ENCODE measurements at regions not wholly inside any gene's neighbourhood (a gene's known extent, or its start where the extent isn't known, plus 50 kb on each side); places are given as distances from the start of the nearest gene placed in this dataset.

GRCh38 chr4:162791226-162791625, 375.5 kb downstream of the NAF1 start:
- Histone ChIP-seq H3K27me3 (replicated peaks; ENCODE audit: insufficient read depth) (no peaks in the 10 kb centered on the region), H3K9me2 (ENCODE audit: insufficient read depth) (no peaks in the 10 kb centered on the region), H3K4me2 (ENCODE audit: unreplicated experiment) (no peak overlapping the region), H4K20me1 (ENCODE audit: insufficient read depth) (no peaks in the 10 kb centered on the region), H3F3A (ENCODE audit: insufficient read depth) (no peaks in the 10 kb centered on the region), H3K36me3 (ENCODE audit: low read depth) (no peaks in the 10 kb centered on the region), H3K4me1 (ENCODE audit: insufficient read depth) (no peaks in the 10 kb centered on the region), H3K4me3 (no peak overlapping the region), H3K27ac (no peak overlapping the region), H3K79me2 (ENCODE audit: insufficient read depth) (no peaks in the 10 kb centered on the region), H2AFZ (no peak overlapping the region), H3K9ac (no peak overlapping the region), H3K9me3 (ENCODE audit: low read depth) (no peaks in the 10 kb centered on the region)
- TF ChIP-seq EZH2phosphoT487 (IDR thresholded peaks at IDR 0.05; ENCODE audit: insufficient read depth, low read depth), result no peak
- TF ChIP-seq EZH2 (IDR thresholded peaks at IDR 0.05; ENCODE audit: insufficient read depth, poor library complexity, severe bottlenecking), result no peak
- WGBS, 2 experiments (ENCODE audit: low coverage in 1 of 2, low lambda C conversion rate in 2 of 2, missing lambda C conversion rate in 2 of 2), result 1 to 2% methylated on average over 2 of the region's 2 CpGs
- no peak for DNase-seq
- in situ Hi-C loops (cut with MboI), result no loop called here

GRCh38 chr4:162787120-162787519, 379.6 kb downstream of the NAF1 start:
- H3K4me3 ChIP-seq, result no peak overlapping the region
- 33 to 39% methylated on average over 2 of the region's 2 CpGs for WGBS, 2 experiments (ENCODE audit: low coverage in 1 of 2, low lambda C conversion rate in 2 of 2, missing lambda C conversion rate in 2 of 2)
- DNase-seq, result no peak

GRCh38 chr4:162782778-162783525, 383.7 kb downstream of the NAF1 start:
- Histone ChIP-seq H3K4me3 (no peak overlapping the region), H3K79me2 (ENCODE audit: insufficient read depth) (no peaks in the 10 kb centered on the region), H3K27ac (no peak overlapping the region), H4K20me1 (ENCODE audit: insufficient read depth) (no peaks in the 10 kb centered on the region), H2AFZ (no peak overlapping the region), H3K4me2 (ENCODE audit: unreplicated experiment) (no peak overlapping the region), H3K36me3 (ENCODE audit: low read depth) (no peaks in the 10 kb centered on the region), H3K9ac (no peak overlapping the region), H3K9me3 (ENCODE audit: low read depth) (no peaks in the 10 kb centered on the region), H3K9me2 (ENCODE audit: insufficient read depth) (no peaks in the 10 kb centered on the region), H3K27me3 (replicated peaks; ENCODE audit: insufficient read depth) (no peaks in the 10 kb centered on the region), H3F3A (ENCODE audit: insufficient read depth) (no peaks in the 10 kb centered on the region), H3K4me1 (ENCODE audit: insufficient read depth) (no peaks in the 10 kb centered on the region)
- in situ Hi-C loops (cut with MboI), result no loop called here
- TF ChIP-seq EZH2phosphoT487 (IDR thresholded peaks at IDR 0.05; ENCODE audit: insufficient read depth, low read depth) (no peak), EZH2 (IDR thresholded peaks at IDR 0.05; ENCODE audit: insufficient read depth, poor library complexity, severe bottlenecking) (no peak)
- 23 to 28% methylated on average over 7 of the region's 7 CpGs for WGBS, 2 experiments (ENCODE audit: low coverage in 1 of 2, low lambda C conversion rate in 2 of 2, missing lambda C conversion rate in 2 of 2)
- no peak for DNase-seq

More at GRCh38 chr4:162787120-162787519, 379.6 kb downstream of the NAF1 start:
- in situ Hi-C loops (cut with MboI), result no loop called here
- TF ChIP-seq EZH2 (IDR thresholded peaks at IDR 0.05; ENCODE audit: insufficient read depth, poor library complexity, severe bottlenecking) (no peak), EZH2phosphoT487 (IDR thresholded peaks at IDR 0.05; ENCODE audit: insufficient read depth, low read depth) (no peak)
- no peaks in the 10 kb centered on the region for H3K9me2 ChIP-seq (ENCODE audit: insufficient read depth)
- H3K36me3 ChIP-seq (ENCODE audit: low read depth), result no peaks in the 10 kb centered on the region
- no peaks in the 10 kb centered on the region for H4K20me1 ChIP-seq (ENCODE audit: insufficient read depth)
- H3F3A ChIP-seq (ENCODE audit: insufficient read depth), result no peaks in the 10 kb centered on the region
- no peak overlapping the region for H2AFZ ChIP-seq
- H3K27ac ChIP-seq, result no peak overlapping the region
- no peaks in the 10 kb centered on the region for H3K9me3 ChIP-seq (ENCODE audit: low read depth)
- no peak overlapping the region for H3K4me2 ChIP-seq (ENCODE audit: unreplicated experiment)
- H3K27me3 ChIP-seq (replicated peaks; ENCODE audit: insufficient read depth), result no peaks in the 10 kb centered on the region
- H3K9ac ChIP-seq, result no peak overlapping the region
- H3K4me1 ChIP-seq (ENCODE audit: insufficient read depth), result no peaks in the 10 kb centered on the region
- H3K79me2 ChIP-seq (ENCODE audit: insufficient read depth), result no peaks in the 10 kb centered on the region

- Histone ChIP-seq H3K9ac (no peak overlapping the region), H3K4me3 (no peak overlapping the region), H3K4me2 (ENCODE audit: unreplicated experiment) (no peak overlapping the region), H3K36me3 (ENCODE audit: low read depth) (no peaks in the 10 kb centered on the region), H3K79me2 (ENCODE audit: insufficient read depth) (no peaks in the 10 kb centered on the region), H3K9me2 (ENCODE audit: insufficient read depth) (no peaks in the 10 kb centered on the region), H3F3A (ENCODE audit: insufficient read depth) (no peaks in the 10 kb centered on the region), H2AFZ (no peak overlapping the region), H4K20me1 (ENCODE audit: insufficient read depth) (no peaks in the 10 kb centered on the region), H3K9me3 (ENCODE audit: low read depth) (no peaks in the 10 kb centered on the region), H3K27ac (no peak overlapping the region), H3K4me1 (ENCODE audit: insufficient read depth) (no peaks in the 10 kb centered on the region), H3K27me3 (replicated peaks; ENCODE audit: insufficient read depth) (no peaks in the 10 kb centered on the region)
- in situ Hi-C loops (cut with MboI), result no loop called here
- 9 to 13% methylated on average over 3 of the region's 3 CpGs for WGBS, 2 experiments (ENCODE audit: low coverage in 1 of 2, low lambda C conversion rate in 2 of 2, missing lambda C conversion rate in 2 of 2)
- TF ChIP-seq EZH2phosphoT487 (IDR thresholded peaks at IDR 0.05; ENCODE audit: insufficient read depth, low read depth), result no peak
- TF ChIP-seq EZH2 (IDR thresholded peaks at IDR 0.05; ENCODE audit: insufficient read depth, poor library complexity, severe bottlenecking), result no peak
- DNase-seq, result no peak
Observed at GRCh38 chr4:162782096-162782777, 384.5 kb downstream of the NAF1 start.
